NCI-H146 (cell line): ENCODE measurements at regions not wholly inside any gene's neighbourhood (a gene's known extent, or its start where the extent isn't known, plus 50 kb on each side); places are given as distances from the start of the nearest gene placed in this dataset.
A peak's percentile ranks its signal among the peaks of the same experiment; 100 is the strongest.
"Not testable (repeated sequence)": the region's sequence is repeated elsewhere in the genome, so short reads cannot be mapped to it uniquely, and the experiment has no call there.

ENCODE experiments used
- DNase-seq: peaks from one replicate; lab custom pipeline; 2025; lab: John Stamatoyannopoulos, UW

GRCh38 chr6:115630424-115631024 is 430.2 kb downstream of the FRK start:
- DNase-seq, result no peak

- no peak for DNase-seq
Measured at GRCh38 chr6:115629415-115629814, 431.3 kb downstream of the FRK start.

- DNase-seq, result no peak
Measured at GRCh38 chr6:115618256-115618655, 442.4 kb downstream of the FRK start.

GRCh38 chr6:115617031-115617430 is 443.7 kb downstream of the FRK start:
- no peak for DNase-seq

GRCh38 chr6:115613488-115613887 is 447.2 kb downstream of the FRK start:
- DNase-seq, result no peak

GRCh38 chr6:115612796-115613479 is 447.8 kb downstream of the FRK start:
- no peak for DNase-seq

- DNase-seq, result no peak
Measured at GRCh38 chr6:115612216-115612615, 448.5 kb downstream of the FRK start.

- no peak for DNase-seq
Measured at GRCh38 chr6:115610696-115611095, 450.0 kb downstream of the FRK start.

GRCh38 chr6:115609111-115609510 is 451.6 kb downstream of the FRK start:
- DNase-seq, result no peak

- no peak for DNase-seq
Measured at GRCh38 chr6:115602466-115602865, 458.2 kb downstream of the FRK start.

- no peak for DNase-seq
Measured at GRCh38 chr6:115601509-115601908, 459.2 kb downstream of the FRK start.

GRCh38 chr6:115601064-115601463 is 459.6 kb downstream of the FRK start:
- no peak for DNase-seq

- DNase-seq, result no peak
Measured at GRCh38 chr6:115594891-115595290, 465.8 kb downstream of the FRK start.

GRCh38 chr6:115592025-115592424 is 468.7 kb downstream of the FRK start:
- no peak for DNase-seq

GRCh38 chr6:115589072-115589471 is 471.6 kb downstream of the FRK start:
- not testable (repeated sequence) for DNase-seq

- no peak for DNase-seq
Measured at GRCh38 chr6:115583290-115583689, 477.4 kb downstream of the FRK start.

GRCh38 chr6:115582386-115582785 is 478.3 kb downstream of the FRK start:
- DNase-seq, result no peak

- DNase-seq, result not testable (repeated sequence)
Measured at GRCh38 chr6:115579565-115579964, 481.1 kb downstream of the FRK start.

- no peak for DNase-seq
Measured at GRCh38 chr6:115577270-115577669, 483.4 kb downstream of the FRK start.

- no peak for DNase-seq
Measured at GRCh38 chr6:115575285-115575684, 485.4 kb downstream of the FRK start.

- DNase-seq, result no peak
Measured at GRCh38 chr6:115573861-115574260, 486.8 kb downstream of the FRK start.

GRCh38 chr6:115570331-115570730 is 490.4 kb downstream of the FRK start:
- DNase-seq, result no peak

GRCh38 chr6:115554060-115554459 is 506.6 kb downstream of the FRK start:
- DNase-seq, result no peak

GRCh38 chr6:115551527-115551926 is 509.2 kb downstream of the FRK start:
- DNase-seq, result peak; percentile 87
